H1 (cell line): ENCODE measurements at regions not wholly inside any gene's neighbourhood (a gene's known extent, or its start where the extent isn't known, plus 50 kb on each side); places are given as distances from the start of the nearest gene placed in this dataset.

ENCODE experiments used
- CTCF ChIA-PET: fragments of 300-600 bp; sonication (Branson Sonifier 250); formaldehyde crosslinking; loops from one replicate; lab custom pipeline; 2021; ENCODE audit not compliant: partially characterized antibody; lab: Charles Lee
- POLR2A ChIA-PET: fragments of 300-600 bp; sonication (Branson Sonifier 250); formaldehyde crosslinking; loops from one replicate; lab custom pipeline; 2021; ENCODE audit warnings: inconsistent platforms; ENCODE audit not compliant: partially characterized antibody; lab: Charles Lee
- DNase-seq, 2 experiments: peaks; one replicate each; pipeline versions ENCODE4 v3.0.0 to v3.0.0-alpha.2; 2010 to 2022; ENCODE audit warnings: low spot score in 2 of 2, low read depth in 1 of 2, mixed read lengths in 1 of 2
- FAIRE-seq: peaks from 2 replicates; lab custom pipeline; 2011; peaks lifted over from hg19 to GRCh38; lab: Jason Lieb, UNC
- H2AFZ ChIP-seq: 2 replicates; pipeline ENCODE4 v1.8.1; 2012; ENCODE audit warnings: low read length, inconsistent platforms
- H2AK5ac ChIP-seq: 2 replicates; pipeline ENCODE4 v1.6.1; 2013; ENCODE audit warnings: low read depth, low read length
- H2BK120ac ChIP-seq: replicated peaks from 2 replicates; pipeline ENCODE3; 2013; ENCODE audit warnings: low read depth, low read length, inconsistent platforms
- H2BK12ac ChIP-seq: 2 replicates; pipeline ENCODE4 v1.6.1; 2013; ENCODE audit warnings: low read depth, low read length
- H2BK15ac ChIP-seq: 2 replicates; pipeline ENCODE4 v1.6.1; 2013; ENCODE audit warnings: low read length
- H2BK20ac ChIP-seq: 2 replicates; pipeline ENCODE4 v1.6.1; 2013; ENCODE audit warnings: low read length
- H2BK5ac ChIP-seq: 2 replicates; pipeline ENCODE4 v1.6.1; 2013; ENCODE audit warnings: low read depth, low read length
- H3K14ac ChIP-seq: 2 replicates; pipeline ENCODE4 v1.6.1; 2013; ENCODE audit warnings: inconsistent platforms; ENCODE audit not compliant: insufficient read length
- H3K18ac ChIP-seq: 2 replicates; pipeline ENCODE4 v1.6.1; 2013; ENCODE audit warnings: low read length; ENCODE audit errors: extremely low read depth
- H3K23ac ChIP-seq: 2 replicates; pipeline ENCODE4 v1.6.1; 2013; ENCODE audit warnings: inconsistent platforms; ENCODE audit not compliant: insufficient read length
- H3K23me2 ChIP-seq: 2 replicates; pipeline ENCODE4 v1.6.1; 2013; ENCODE audit warnings: low read depth, low read length
- H3K27ac ChIP-seq: 2 replicates; pipeline ENCODE4 v1.6.1; 2011; ENCODE audit warnings: low read depth, low read length, inconsistent platforms
- H3K27me3 ChIP-seq, 4 experiments: replicated peaks in 1 of 4; 1 replicate in 1 of 4; 2 replicates in 3 of 4; pipeline versions ENCODE4 v1.6.1 to v1.8.1; 2011 to 2013; ENCODE audit warnings: low read length in 3 of 4, mild to moderate bottlenecking in 3 of 4, inconsistent platforms in 2 of 4, mixed read lengths in 2 of 4, moderate library complexity in 1 of 4; ENCODE audit not compliant: control insufficient read depth in 3 of 4, insufficient read depth in 3 of 4; ENCODE audit errors: extremely low read depth in 1 of 4
- H3K36me3 ChIP-seq, 4 experiments: 2 replicates each; pipeline versions ENCODE4 v1.6.1 to v1.8.1; 2011 to 2013; ENCODE audit warnings: mild to moderate bottlenecking in 4 of 4, low read length in 3 of 4, moderate library complexity in 2 of 4, control low read depth in 1 of 4, inconsistent platforms in 1 of 4; ENCODE audit not compliant: insufficient read depth in 4 of 4, control insufficient read depth in 2 of 4
- H3K4ac ChIP-seq: replicated peaks from 2 replicates; pipeline ENCODE3; 2013; ENCODE audit warnings: low read length, low read depth, mixed read lengths, inconsistent platforms; ENCODE audit not compliant: insufficient read length
- H3K4me1 ChIP-seq, 4 experiments: replicated peaks in 1 of 4; 1 replicate in 1 of 4; 2 replicates in 3 of 4; pipeline versions ENCODE4 v1.6.1 to v1.8.1; 2011 to 2013; ENCODE audit warnings: low read length in 3 of 4, inconsistent platforms in 2 of 4, mixed read lengths in 1 of 4; ENCODE audit not compliant: insufficient read depth in 4 of 4, control insufficient read depth in 3 of 4
- H3K4me2 ChIP-seq, 2 experiments: 2 replicates each; pipeline versions ENCODE4 v1.6.1 to v1.8.1; 2011 to 2013; ENCODE audit warnings: low read depth in 2 of 2, low read length in 2 of 2, control low read depth in 1 of 2, inconsistent platforms in 1 of 2, mild to moderate bottlenecking in 1 of 2; ENCODE audit not compliant: insufficient read depth in 1 of 2
- H3K4me3 ChIP-seq, 4 experiments: fragments of 200-600, 300-600 bp in 1 of 4; sonication (generic), shearing (Covaris generic), sonication (Bioruptor Twin) in 1 of 4; 2 replicates each; pipeline versions ENCODE4 v1.5.1 to v1.8.1; 2011 to 2016; ENCODE audit warnings: low read length in 4 of 4, low read depth in 3 of 4, control low read depth in 2 of 4, inconsistent platforms in 2 of 4, mild to moderate bottlenecking in 2 of 4, mixed read lengths in 1 of 4, moderate library complexity in 1 of 4; ENCODE audit not compliant: insufficient read depth in 2 of 4; ENCODE audit errors: extremely low read depth in 1 of 4
- H3K56ac ChIP-seq: replicated peaks from 2 replicates; pipeline ENCODE3; 2013; ENCODE audit warnings: low read depth, mild to moderate bottlenecking, mixed read lengths, low read length, inconsistent platforms; ENCODE audit not compliant: insufficient read length
- H3K79me1 ChIP-seq: 2 replicates; pipeline ENCODE4 v1.6.1; 2013; ENCODE audit warnings: low read depth, low read length, control low read depth
- H3K79me2 ChIP-seq, 2 experiments: 2 replicates each; pipeline versions ENCODE4 v1.6.1 to v1.8.1; 2012 to 2013; ENCODE audit warnings: low read length in 2 of 2, mild to moderate bottlenecking in 2 of 2, inconsistent platforms in 1 of 2; ENCODE audit not compliant: insufficient read depth in 2 of 2, control insufficient read depth in 1 of 2
- H3K9ac ChIP-seq, 4 experiments: replicated peaks in 1 of 4; 1 replicate in 1 of 4; 2 replicates in 3 of 4; pipeline versions ENCODE4 v1.6.1 to v1.8.1; 2011 to 2013; ENCODE audit warnings: low read depth in 3 of 4, low read length in 3 of 4, control low read depth in 2 of 4, mild to moderate bottlenecking in 2 of 4, moderate library complexity in 2 of 4, inconsistent platforms in 1 of 4; ENCODE audit errors: extremely low read depth in 1 of 4
- H3K9me3 ChIP-seq, 2 experiments: 2 replicates each; pipeline versions ENCODE4 v1.6.1 to v1.8.1; 2012 to 2013; ENCODE audit warnings: mild to moderate bottlenecking in 2 of 2, moderate library complexity in 2 of 2, control low read depth in 1 of 2, inconsistent platforms in 1 of 2, low read depth in 1 of 2, low read length in 1 of 2, mixed read lengths in 1 of 2; ENCODE audit not compliant: insufficient read depth in 2 of 2
- H4K20me1 ChIP-seq, 2 experiments: replicated peaks in 1 of 2; 2 replicates each; pipeline versions ENCODE3 to v1.8.1; 2011 to 2013; ENCODE audit warnings: inconsistent platforms in 2 of 2, low read length in 2 of 2, mild to moderate bottlenecking in 1 of 2; ENCODE audit not compliant: insufficient read depth in 2 of 2, control insufficient read depth in 1 of 2
- H4K5ac ChIP-seq: 2 replicates; pipeline ENCODE4 v1.6.1; 2013; ENCODE audit warnings: low read length, low read depth, mixed read lengths, inconsistent platforms; ENCODE audit not compliant: insufficient read length
- H4K8ac ChIP-seq: 2 replicates; pipeline ENCODE4 v1.8.0; 2013; ENCODE audit warnings: mild to moderate bottlenecking, moderate library complexity, low read length, inconsistent platforms; ENCODE audit not compliant: insufficient read depth; ENCODE audit errors: extremely low read depth
- H4K91ac ChIP-seq: replicated peaks from 2 replicates; pipeline ENCODE3; 2013; ENCODE audit warnings: low read length, mixed read lengths, inconsistent platforms; ENCODE audit not compliant: insufficient read length
- BRCA1 ChIP-seq: IDR thresholded peaks from 2 replicates; pipeline ENCODE4 v1.6.1; 2012; ENCODE audit warnings: low read depth, low read length, improper control_type of control experiment
- CEBPB ChIP-seq: IDR thresholded peaks from 2 replicates; pipeline ENCODE4 v1.6.1; 2012; ENCODE audit warnings: low read depth, low read length
- KDM1A ChIP-seq: fragments of 200-600, 300-600 bp; sonication (generic); IDR thresholded peaks from 2 replicates; pipeline ENCODE4 v1.7.1; 2016; ENCODE audit warnings: mild to moderate bottlenecking, low read length, borderline replicate concordance
- TBP ChIP-seq: IDR thresholded peaks from 2 replicates; pipeline ENCODE4 v1.6.1; 2011; ENCODE audit warnings: low read depth, low read length, improper control_type of control experiment
- WGBS, 2 experiments: shearing (Covaris generic) in 1 of 2; methylation state at CpG; one replicate each; pipeline versions ENCODE4 v1.1.6 to v1.1.7; 2013 to 2015; ENCODE audit warnings: low lambda C conversion rate in 2 of 2, mixed read lengths in 2 of 2, inconsistent platforms in 1 of 2, low coverage in 1 of 2, missing lambda C conversion rate in 1 of 2; ENCODE audit not compliant: insufficient replicate concordance in 2 of 2, insufficient coverage in 1 of 2, insufficient read length in 1 of 2; ENCODE audit errors: extremely low coverage in 1 of 2, missing lambda C conversion rate in 1 of 2; 5-methylcytosine and 5-hydroxymethylcytosine counted together

DNA sequence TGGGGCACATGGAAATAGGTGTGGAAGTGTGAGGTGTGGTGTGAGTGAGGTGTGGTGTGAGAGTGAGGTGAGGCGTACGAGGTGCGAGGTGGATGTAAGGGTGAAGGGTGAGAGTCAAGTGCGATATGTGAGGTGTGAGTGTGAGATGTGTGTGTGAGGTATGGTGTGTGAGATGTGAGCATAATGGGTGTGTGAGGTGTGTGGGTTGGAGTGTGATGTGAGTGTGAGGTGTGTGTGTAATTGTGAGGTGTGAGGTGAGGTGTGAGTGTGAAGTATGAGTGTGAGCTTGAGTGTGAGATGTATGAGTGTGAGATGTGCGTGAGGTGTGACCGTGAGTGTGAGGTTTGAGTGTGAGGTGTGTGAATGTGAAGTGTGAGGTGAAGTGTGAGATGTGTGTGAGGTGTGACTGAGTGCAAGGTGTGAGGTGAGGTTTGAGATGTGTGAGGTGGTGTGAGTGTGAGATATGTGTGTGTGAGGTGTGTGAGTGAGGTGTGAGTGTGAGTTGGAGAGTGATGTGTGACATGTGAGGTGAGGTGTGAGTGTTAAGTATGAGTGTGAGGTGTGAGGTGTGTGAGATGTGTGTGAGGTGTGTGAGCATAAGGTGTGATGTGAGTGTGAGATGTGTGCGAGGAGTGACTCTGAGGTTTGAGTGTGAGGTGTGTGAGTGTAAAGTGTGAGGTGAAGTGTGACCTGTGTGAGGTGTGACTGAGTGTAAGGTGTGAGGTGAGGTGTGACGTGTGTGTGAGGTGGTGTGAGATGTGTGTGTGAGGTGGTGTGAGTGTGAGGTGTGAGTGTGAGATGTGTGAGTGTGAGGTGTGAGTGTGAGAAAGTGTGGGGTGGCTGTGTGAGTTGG lies 354.0 kb downstream of the FOXL1 start:
- Histone ChIP-seq H3K27me3 (no peaks in the 10 kb centered on the region), H2BK15ac (0 out of 2 replicates have a peak overlapping the region, but pooled peaks have one; percentile 19), H3K14ac (no peak overlapping the region), H3K79me1 (no peaks in the 10 kb centered on the region), H3K56ac (peak overlapping the region; percentile 71), H3K9me3 (no peaks in the 10 kb centered on the region), H2BK12ac (peak overlapping the region; percentile 88; the same call in 1 of the 2 replicates), H3K18ac (no peak overlapping the region), H4K8ac (no peak overlapping the region), H2AFZ (no peak overlapping the region), H3K4ac (no peak overlapping the region), H3K4me1 (peaks cover 0 to 5% (median under 1%) of the 10 kb centered on the region in 4 experiments; a peak in 3 of 7 replicates), H3K36me3 (no peaks in the 10 kb centered on the region), H3K27ac (no peak overlapping the region), H3K4me2 (no peak overlapping the region), H4K20me1 (peaks cover 0 to 7% of the 10 kb centered on the region in 2 experiments), H3K9ac (no peak overlapping the region), H4K91ac (peak overlapping the region; percentile 86), H2AK5ac (peak overlapping the region; percentile 76), H2BK20ac (0 out of 2 replicates have a peak overlapping the region, but pooled peaks have one; percentile 34), H3K79me2 (no peaks in the 10 kb centered on the region), H4K5ac (no peak overlapping the region), H3K23me2 (peaks cover 8% of the 10 kb centered on the region), H3K4me3 (no peak overlapping the region), H2BK5ac (peak overlapping the region; percentile 55), H2BK120ac (no peak overlapping the region), H3K23ac (no peak overlapping the region)
- ChIA-PET POLR2A (no interaction called here), CTCF (no interaction called here)
- WGBS, 2 experiments = 92 to 100% methylated on average over 8 of the region's 8 CpGs
- DNase-seq (no peak), FAIRE-seq (no peak)
- TF ChIP-seq TBP (no peak), BRCA1 (no peak), CEBPB (no peak), KDM1A (no peak)
